CD4-positive, alpha-beta T cell treated with Interleukin-17A for 4 hours (primary cell): ENCODE measurements at regions not wholly inside any gene's neighbourhood (a gene's known extent, or its start where the extent isn't known, plus 50 kb on each side); places are given as distances from the start of the nearest gene placed in this dataset.

Experiments
- DNase-seq: peaks from one replicate; pipeline ENCODE4 v3.0.0-alpha.2; 2020; ENCODE audit warnings: mixed read lengths

- DNase-seq: no peak
These were observed 240.5 kb downstream of the SEC14L1 start for GRCh38 chr17:77381185-77381700.

- DNase-seq: no peak
These were observed 241.0 kb downstream of the SEC14L1 start for GRCh38 chr17:77381731-77382130.

- DNase-seq: peak; percentile 75
These were observed 241.7 kb downstream of the SEC14L1 start for GRCh38 chr17:77382356-77382911.

- DNase-seq: no peak
These were observed 242.3 kb downstream of the SEC14L1 start for GRCh38 chr17:77382966-77383612.

- no peak for DNase-seq
These were observed 243.1 kb downstream of the SEC14L1 start for GRCh38 chr17:77383613-77384608.

- no peak for DNase-seq
These were observed 245.2 kb downstream of the SEC14L1 start for GRCh38 chr17:77385750-77386501.

- no peak for DNase-seq
These were observed 245.9 kb downstream of the SEC14L1 start for GRCh38 chr17:77386502-77387192.

- no peak for DNase-seq
These were observed 247.1 kb downstream of the SEC14L1 start for GRCh38 chr17:77387891-77388290.

GRCh38 chr17:77388384-77389306 is 247.9 kb downstream of the SEC14L1 start:
- DNase-seq: no peak

GRCh38 chr17:77390870-77391269 is 250.1 kb downstream of the SEC14L1 start:
- DNase-seq: no peak

GRCh38 chr17:77391668-77392375 is 251.1 kb downstream of the SEC14L1 start:
- peak; percentile 78 for DNase-seq

GRCh38 chr17:77392376-77393273 is 251.9 kb downstream of the SEC14L1 start:
- DNase-seq: no peak

GRCh38 chr17:77393274-77393600 is 252.5 kb downstream of the SEC14L1 start:
- no peak for DNase-seq

GRCh38 chr17:77393867-77394539 is 253.2 kb downstream of the SEC14L1 start:
- DNase-seq: no peak

GRCh38 chr17:77394540-77395295 is 253.9 kb downstream of the SEC14L1 start:
- DNase-seq: no peak

- no peak for DNase-seq
These were observed 254.8 kb downstream of the SEC14L1 start for GRCh38 chr17:77395501-77396048.

- no peak for DNase-seq
These were observed 255.8 kb downstream of the SEC14L1 start for GRCh38 chr17:77396610-77397009.

- no peak for DNase-seq
These were observed 257.5 kb downstream of the SEC14L1 start for GRCh38 chr17:77398274-77398673.
